Pons (tissue), 1 donor: ENCODE measurements at regions not wholly inside any gene's neighbourhood (a gene's known extent, or its start where the extent isn't known, plus 50 kb on each side); places are given as distances from the start of the nearest gene placed in this dataset.
A peak's percentile ranks its signal among the peaks of the same experiment; 100 is the strongest.
"Not testable (repeated sequence)": the region's sequence is repeated elsewhere in the genome, so short reads cannot be mapped to it uniquely, and the experiment has no call there.

Experiments
- DNase-seq: peaks from one replicate; pipeline ENCODE4 v3.0.0-alpha.2; 2016; ENCODE audit warnings: low spot score

DNA sequence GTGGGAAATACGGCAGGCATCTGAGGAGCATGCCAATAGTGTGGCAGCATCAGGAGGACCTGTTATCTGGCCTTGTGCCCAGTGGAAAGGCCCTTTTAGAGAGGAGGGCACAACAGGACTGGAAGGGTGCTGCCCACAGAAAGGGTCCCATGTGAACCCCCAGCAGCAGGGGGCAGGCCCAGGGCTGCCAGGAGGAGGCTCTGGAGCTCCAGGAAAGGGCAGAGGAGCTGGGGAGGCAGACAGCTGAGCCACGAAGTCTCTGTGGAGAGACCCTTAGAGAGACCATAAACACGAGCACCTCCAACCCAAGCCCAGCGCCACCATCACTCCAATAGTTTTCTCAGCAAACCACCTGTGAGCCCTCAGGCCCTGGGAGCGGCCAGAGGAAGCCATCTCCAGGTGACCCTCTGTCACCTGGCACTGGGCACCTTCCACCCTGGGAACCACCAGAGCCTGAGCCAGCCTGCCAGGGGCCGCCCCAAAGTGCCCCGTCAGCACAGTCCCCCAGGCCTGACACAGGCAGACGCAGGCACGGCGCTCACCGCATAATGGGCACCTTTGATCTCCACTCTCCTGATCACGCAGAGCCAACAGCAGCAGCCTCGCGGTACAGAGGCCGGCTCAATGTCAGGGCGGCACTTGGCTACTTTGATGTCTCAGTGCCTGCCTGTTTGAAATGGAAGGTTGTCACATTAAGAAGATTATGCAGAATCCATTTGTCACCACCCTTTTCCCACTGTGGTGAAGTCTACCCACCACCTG lies 162.5 kb upstream of the RAB6C start:
- no peak for DNase-seq

DNA sequence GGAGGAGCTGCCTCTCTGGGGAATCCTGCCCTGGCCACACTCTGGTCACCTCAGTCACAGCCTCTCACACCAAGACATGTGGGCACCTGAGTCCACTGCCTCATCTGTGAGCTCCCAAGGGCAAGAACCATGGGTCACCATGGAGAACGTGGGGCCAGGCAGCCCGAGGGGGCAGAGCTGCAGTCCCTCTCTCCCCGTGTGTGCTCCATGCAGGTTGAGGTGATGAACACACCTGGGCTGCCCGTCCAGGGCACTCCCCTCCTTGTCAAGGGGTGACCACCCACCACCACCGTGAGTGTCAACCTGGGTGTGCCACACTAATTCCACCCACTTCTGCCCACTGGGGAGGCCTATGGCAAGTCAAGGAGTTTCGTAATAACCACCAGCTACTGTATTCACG lies 159.6 kb upstream of the RAB6C start:
- DNase-seq: no peak

DNA sequence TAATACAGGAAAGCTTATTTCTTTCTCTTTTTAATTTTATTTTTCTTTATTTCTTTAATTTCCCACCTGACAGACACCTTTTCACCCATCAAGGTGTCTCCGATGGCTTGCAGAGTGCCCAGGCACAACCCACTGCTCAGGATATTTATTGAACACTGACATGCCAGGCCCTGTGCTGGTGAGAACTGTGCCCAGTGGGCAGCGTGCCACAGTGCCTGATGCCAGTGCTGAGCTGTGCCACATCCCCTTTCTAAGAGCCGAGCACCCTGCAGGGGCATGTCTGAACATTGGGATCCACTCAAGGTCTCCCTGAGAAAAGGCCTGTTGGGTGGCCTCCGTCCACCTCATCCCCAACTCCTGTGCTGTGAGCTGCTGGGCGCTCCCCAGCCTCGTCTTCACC lies 158.6 kb upstream of the RAB6C start:
- no peak for DNase-seq

DNA sequence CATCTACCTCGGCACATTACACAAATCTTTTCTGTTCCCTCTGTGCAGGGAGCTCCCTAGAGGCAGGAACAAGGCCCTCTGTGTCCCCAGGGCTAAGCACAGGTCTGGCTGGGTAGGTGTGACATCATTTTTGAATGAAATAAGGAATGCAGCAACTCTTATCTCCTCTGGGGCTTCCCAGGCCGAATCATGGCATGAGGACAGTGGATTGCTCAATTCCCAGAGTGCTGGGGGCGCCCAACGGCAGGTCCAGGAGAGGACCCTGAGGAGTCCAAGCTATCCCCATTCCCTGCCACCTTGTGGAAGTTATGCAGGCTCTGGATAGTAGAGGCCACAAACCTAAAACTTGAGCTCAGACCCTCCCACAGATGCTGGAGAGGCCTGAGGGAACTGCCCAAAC lies 158.0 kb upstream of the RAB6C start:
- no peak for DNase-seq

DNA sequence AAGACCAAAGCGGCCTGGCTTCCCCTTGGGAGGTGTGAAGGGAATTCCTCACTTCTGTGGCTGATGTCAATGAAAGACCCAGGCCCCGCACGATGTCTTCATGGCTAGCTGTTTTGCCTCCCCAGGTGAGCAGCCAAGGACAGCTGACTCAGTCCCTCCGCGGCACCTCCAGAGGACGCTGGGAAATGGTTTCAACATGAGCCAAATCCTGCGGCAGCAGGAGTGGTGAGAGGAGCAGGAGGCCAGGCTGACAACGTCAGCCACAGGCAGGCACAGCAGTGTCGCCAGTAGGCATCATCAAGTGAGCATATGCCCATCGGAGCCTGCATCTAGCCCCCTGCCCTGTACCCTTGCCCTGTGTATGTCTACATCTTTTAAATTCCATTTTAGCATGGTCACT lies 156.4 kb upstream of the RAB6C start:
- no peak for DNase-seq

DNA sequence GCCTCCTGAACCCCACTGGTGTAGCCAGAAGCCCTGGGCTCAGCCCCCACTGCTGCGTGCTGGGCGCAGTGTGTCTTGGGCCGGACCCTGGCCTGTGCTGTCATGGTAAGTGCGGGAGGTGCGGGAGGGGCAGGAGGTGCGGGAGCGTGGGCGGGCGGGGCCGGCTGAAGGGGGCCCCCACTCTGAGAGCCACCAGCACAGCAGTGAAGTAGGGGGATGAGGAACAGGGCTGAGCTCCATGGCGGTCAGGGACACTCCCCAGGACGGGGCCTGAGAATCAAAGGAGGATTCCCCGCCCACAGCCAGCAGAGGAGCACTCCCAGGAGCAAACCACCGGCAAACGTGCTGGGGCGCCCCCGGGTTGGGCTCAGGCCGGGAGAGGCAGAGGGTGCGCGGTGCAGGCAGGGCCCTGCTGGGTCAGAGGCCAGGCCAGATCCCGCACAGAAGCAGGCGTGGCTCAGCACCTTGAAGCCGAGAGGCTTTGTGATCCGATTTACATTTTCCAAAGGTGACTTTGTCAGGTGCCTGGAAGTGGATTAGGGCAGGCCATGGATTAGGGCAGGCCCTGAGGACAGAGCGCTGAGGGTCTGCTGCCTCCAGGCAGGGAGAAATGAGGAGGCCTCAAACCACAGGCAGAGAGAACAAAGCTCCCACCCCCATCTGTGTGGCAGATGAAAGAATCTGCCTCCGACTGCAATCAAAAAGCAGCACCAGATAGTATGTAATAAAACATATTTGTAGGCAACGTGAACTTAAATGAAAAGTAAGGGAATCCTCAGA lies 152.0 kb upstream of the RAB6C start:
- no peak for DNase-seq

DNA sequence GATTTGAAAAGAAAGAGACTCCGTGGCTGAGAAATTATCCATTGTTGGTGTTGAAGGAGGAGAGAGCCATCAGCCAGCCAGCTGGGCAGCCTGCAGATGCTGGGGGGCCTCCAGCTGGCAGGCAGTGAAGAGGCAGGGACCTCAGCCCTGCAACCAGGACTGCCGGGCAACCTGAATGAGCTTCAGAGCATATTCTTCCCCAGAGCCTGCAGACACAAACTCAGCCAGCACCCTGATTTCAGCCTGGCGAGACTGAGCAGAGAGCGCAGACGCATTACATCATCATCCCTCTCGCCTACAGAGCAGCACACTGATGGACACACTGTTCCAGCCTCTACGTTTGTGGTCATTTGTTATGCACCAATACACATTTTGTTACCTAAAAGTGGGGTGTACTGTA lies 150.7 kb upstream of the RAB6C start:
- no peak for DNase-seq

DNA sequence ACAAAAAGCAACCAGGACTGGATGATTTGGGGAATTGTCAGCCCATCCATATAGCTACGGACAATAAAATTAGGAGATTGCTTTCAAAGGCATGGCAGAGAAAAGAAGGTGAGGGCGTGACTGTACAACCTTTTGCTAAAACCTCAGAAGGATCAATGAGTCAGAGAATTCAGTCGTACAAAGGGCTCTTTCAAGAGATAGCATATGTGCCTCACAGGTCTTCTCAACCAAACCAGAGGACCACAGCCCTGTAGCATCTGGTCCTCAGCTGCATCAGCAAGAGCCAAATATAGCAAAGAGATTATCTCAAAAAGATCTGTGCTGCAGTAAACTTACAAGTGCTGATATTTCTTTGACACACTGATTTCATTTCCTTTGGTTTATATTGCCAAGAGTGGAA lies 149.9 kb upstream of the RAB6C start:
- no peak for DNase-seq

DNA sequence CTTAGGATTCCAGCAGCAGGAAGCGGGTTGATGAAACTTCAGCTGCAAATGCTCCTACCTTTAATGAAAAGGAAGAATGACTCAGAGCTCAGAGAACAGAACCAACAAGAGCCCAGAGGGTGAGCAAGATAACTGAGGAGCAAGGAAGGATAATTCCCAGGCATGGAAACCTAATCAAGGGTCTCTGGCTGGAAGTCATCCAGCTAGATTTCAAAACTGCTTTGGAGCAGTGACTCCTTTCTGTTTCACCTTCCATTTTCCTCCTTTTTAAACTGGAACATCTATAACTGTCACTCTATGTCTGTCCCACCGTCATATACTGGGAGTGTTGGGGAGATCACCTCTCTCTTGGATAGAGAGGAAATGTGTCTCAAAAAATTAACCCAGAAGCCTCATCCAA lies 148.4 kb upstream of the RAB6C start:
- no peak for DNase-seq

DNA sequence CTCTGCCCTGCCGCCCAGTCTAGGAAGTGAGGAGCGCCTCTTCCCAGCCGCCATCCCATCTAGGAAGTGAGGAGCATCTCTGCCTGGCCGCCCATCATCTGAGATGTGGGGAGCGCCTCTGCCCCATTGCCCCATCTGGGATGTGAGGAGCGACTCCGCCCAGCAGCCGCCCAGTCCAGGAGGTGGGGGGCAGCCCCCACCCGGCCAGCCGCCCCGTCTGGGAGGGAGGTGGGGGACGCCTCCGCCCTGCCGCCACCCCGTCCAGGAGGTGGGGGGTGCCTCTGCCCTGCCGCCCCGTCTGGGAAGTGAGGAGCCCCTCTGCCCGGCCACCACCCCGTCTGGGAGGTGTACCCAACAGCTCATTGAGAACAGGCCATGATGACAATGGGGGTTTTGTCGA lies 146.0 kb upstream of the RAB6C start:
- not testable (repeated sequence) for DNase-seq

DNA sequence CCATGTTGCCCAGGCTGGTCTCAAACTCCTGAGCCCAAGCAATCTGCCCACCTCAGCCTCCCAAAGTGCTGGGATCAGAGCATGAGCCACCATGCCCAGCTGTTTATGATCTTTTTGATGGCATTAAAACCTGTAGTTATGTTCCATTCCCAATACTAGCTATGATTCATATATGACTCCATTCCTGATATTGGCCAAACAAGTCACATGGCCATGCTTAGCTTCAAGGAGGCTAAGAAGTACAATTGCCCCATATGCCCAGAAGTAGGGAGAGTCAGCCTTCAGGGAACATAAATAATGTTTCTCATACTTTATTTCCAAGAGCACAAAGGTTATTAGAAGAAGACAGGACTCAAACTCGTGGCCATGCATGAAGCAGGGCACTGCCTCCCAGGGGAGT lies 132.4 kb upstream of the RAB6C start:
- DNase-seq: no peak

DNA sequence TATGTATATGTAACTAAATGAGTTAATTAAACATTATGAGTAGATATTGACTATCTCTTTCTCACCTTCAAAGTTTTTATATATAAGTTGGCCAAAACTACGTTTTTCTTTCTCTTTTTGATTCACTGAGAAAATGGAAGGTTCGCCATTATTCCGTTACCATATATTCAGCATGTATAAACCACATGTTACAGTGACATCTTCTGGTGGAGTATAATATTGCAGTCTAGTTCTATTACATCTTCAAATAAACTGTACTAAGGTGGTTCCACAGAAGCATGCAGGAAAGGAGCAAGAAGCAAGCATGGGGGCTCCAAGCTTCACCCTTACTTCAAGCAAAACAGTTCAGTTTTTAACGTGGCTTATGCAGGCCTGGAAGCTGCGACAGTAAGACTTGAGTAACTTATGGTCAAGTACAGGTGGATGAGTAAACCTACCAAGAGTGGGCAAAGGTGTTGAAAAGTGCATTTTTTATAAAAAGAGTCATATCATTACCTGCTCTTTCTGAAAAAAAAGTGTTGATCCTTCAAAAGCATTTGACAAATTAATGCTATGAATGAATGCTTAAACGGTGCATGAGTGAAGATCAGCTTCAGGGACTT lies 129.8 kb upstream of the RAB6C start:
- DNase-seq: peak; percentile 84

DNA sequence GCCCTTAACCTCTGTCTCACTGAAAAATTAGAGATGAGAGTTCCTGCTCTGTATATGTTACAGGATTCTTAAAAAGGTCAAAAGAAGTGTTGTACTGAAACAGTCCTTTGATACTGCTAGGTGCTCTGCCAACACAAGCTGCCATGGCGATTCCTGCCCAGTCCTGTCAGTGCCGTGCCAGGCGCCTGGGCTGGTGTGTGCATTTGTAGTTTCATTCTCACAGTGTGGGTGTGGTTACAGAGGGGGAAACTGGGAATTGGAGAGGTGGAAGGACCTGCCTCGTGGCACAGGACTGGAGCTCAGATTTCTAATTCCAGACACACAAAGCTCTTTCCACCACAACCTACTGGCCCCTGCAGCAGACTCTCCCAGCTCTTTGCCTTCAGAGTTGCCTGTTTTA lies 122.3 kb upstream of the RAB6C start:
- DNase-seq: no peak

DNA sequence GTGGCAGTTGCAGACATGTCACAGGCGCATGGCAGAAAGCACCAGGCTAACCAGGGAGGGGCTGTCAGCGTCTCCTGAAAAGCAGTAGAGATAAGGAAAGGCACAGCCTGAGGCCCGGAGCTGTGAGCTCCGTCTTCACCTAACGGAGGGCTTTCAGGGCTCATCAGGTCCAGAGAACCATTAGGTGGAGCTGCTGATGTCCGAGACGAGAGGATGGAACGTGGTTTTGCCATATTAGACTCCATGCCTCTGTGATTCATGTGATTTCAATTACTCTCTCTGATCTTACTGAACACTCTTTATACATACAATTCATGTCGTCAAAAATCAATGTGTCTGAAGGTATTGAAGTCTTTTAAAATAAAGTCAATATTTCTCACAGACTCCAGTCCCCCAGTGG lies 120.3 kb upstream of the RAB6C start:
- no peak for DNase-seq

DNA sequence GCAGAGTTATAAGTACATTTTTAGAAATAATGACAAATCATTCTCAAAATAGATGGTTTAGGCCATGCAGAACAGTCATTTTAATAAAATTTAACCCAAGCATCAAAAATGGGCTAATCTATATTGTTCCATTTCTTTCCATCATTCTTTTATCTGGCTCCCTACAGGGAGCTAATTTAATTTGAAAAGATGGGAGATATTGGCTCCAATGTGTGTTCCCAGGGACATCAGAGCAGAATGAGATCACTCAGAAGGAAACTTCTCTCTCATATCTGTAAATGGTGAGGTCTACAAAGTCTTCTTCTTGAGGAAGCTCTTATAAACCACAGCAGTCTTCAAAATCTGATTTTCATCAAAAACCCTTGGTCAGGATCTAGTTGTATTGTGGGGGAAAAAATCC lies 119.4 kb upstream of the RAB6C start:
- no peak for DNase-seq

DNA sequence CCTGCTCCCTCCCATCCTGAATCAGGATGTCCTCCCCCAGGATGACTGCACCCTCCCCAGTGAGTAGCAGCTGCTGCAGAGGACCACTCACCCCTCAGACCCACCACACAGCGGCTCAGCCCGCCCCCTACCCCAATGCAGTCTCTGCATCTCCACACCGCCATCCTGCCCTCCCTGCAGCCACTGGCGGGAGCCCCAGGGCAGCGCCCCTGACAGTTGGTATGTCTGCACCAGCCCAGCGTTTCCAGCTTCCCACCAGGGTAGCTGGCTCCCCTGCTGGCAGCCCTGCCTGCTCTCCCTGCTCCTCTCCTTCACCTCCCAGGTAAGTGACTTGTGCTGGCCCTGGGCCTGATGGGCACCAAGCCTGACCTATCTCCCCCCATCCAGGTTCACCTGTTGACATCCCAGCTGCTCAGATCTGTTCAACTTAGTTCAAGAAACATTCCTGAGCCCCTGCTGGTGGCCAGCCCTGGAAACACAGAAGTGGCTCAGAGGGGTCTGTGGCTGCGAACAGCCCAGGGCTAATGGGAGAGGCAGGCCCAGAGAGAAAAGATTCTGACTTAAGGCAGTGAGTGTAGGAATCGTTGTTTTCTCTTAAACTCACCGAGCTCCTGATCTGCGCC lies 117.7 kb upstream of the RAB6C start:
- no peak for DNase-seq

DNA sequence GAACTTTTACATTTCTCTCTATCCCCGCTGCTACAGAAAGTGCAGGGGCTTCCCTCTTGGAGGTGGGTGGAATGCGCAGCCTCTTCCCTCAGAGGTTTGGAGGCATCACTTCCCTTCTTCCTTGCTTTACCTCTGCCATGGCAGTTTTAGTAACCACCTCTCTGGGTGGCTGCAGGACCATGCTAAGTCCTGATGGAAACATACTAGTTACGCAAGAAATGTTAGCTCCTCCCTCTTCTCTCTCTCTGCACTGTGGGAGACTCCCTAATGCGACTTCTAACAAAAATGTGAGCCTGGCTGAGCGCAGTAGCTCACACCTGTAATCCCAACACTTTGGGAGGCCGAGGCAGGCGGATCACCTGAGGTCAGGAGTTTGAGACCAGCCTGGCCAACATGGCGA lies 116.8 kb upstream of the RAB6C start:
- no peak for DNase-seq

DNA sequence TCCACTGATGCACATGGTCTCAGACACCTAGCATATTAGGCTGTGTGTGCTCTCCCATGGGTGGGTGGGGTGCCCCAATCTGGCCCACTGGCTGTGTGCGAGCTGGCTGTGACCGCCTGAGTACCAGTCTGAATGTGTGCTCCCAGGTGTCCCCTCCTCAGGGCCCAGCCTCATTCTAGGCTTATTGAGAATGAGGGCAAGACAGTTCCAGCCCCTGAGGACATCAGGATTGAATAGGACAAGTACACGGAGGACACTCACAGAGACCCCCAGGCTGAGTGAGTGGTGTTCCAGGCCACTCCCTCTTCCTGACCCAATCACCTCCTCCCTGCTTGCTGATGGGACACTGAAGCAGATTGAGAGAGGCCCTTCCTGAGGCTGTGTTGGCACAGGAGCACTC lies 116.1 kb upstream of the RAB6C start:
- no peak for DNase-seq

DNA sequence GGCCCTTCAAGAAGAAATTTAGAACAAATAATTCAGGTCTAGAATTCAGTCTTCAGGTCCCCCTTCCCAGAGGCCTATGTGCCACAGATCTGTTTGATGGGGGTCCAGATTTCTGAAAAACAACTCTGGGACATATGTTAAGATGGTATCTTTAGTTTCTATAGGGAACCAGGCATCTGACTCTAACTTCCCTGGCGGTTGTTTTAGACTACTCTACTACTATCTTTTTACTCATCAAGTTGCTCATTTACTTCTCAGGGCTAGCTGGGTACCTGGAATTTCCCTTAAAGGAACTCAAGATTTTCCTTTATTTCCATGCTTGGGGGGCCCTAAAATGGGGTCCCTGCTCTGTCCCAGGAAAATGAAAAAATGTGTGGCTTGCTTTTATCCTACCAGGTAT lies 114.7 kb upstream of the RAB6C start:
- no peak for DNase-seq

DNA sequence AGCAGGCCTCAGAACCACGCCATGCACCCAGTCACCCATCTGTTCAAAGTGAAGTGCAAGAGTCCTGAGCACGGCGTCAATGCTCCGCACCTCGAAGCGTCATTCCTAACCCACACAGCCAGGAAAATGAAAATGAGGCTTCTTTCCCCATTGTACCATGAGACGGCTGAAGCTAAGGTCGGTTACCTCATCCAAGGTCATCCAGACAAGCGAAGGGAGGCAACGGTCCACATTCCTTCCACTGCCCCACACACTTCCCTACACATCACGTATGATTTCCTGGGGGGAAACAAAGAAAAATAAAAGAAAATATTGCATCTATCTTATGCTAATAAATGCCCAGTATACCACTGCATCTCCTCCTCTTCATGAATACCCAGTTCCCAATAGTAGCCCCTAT lies 113.5 kb upstream of the RAB6C start:
- no peak for DNase-seq

DNA sequence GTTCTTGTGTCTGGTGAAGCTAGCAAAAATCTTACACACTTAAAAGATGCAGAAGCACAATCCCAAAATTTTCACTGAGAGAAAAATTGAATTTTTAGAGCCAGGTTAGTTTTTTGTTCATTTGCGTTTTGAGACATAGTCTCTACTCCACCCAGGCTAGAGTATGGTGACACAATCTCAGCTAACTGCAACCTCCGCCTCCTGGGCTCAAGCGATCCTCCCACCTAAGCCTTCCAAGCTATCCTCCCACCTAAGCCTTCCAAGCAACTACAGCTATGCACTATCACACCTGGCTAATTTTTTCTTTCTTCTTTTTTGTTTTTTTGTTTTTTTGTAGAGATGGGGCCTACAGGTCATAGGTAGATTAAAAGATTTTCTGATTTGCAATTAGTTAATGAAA lies 113.1 kb upstream of the RAB6C start:
- no peak for DNase-seq

DNA sequence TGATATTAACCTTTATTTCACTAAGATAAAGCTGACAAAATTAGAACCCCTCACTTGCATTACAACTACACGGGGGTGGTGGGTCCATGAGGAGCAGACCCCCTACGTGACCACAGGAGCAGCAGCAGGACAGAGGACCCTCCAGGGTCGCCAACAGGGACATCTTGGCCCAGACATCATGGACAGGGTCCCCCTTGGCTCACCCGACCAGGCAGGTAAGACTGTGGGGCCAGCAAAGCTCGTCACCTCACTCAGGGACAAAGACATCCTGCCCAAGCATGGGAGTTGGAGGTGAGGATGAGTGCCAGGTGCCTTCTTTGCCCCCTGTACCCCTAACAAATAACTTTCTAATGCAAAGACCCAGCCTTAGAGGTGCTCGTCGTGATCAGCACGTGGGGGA lies 111.3 kb upstream of the RAB6C start:
- DNase-seq: no peak

DNA sequence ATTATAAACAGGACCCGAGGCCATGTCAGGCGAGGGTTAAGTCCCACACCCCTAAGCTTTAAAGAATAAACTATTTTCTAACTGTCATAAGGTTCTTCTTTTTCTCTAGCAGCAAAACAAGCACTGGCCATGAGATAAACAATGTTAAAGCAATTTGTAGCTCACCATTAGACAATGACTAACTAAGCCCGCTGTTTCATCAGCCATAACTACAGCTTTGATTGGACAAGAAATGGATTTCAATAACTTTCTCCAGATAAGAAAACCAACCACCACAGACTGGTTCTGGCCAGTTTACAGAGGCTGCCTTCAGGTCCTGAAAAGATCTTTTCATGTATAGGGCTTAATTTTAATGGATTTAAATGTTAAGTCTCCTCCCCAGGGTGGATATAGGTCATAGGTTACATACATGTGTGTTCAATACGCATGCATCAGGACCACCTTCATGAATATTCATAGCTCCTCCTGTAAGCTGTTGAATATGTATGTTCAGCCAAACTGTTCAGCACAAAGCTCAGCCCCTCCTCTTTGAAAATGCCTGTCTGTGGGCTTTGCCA lies 108.7 kb upstream of the RAB6C start:
- no peak for DNase-seq
